ENCODE measurements at regions not wholly inside any gene's neighbourhood (a gene's known extent, or its start where the extent isn't known, plus 50 kb on each side); places are given as distances from the start of the nearest gene placed in this dataset.
A peak's percentile ranks its signal among the peaks of the same experiment; 100 is the strongest.
"Not testable (repeated sequence)": the region's sequence is repeated elsewhere in the genome, so short reads cannot be mapped to it uniquely, and the experiment has no call there.

DNA sequence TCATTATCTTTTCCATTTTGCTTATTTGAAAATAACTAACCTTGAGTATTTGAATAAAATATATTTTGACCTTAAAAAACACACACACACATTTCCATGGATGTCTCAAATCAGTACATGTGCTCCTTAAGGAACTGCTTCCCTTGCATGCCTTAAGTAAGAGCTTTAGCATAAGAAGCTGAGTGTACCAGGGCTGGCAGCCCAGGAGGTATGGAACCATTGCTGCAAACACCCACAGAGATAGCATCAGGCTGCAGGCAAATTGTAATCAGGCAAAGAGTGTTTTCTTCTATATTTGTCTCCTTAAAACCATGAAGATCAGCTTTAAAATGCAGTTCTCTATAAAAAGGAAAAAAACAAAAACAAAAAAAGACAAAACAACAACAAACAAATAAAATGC, 160.6 kb downstream of the PLK2 start:
- H3K36me3 ChIP-seq: no peaks in the 10 kb centered on the region
- intact Hi-C loops (cut with DNase I): no loop called here
- H3K4me1 ChIP-seq: peaks cover 0 to 10% (median 3%) of the 10 kb centered on the region in 9 donors
- no peak overlapping the region for H3K4me3 ChIP-seq
- no peak overlapping the region for H3K27ac ChIP-seq
- TF ChIP-seq, protein P1, sequence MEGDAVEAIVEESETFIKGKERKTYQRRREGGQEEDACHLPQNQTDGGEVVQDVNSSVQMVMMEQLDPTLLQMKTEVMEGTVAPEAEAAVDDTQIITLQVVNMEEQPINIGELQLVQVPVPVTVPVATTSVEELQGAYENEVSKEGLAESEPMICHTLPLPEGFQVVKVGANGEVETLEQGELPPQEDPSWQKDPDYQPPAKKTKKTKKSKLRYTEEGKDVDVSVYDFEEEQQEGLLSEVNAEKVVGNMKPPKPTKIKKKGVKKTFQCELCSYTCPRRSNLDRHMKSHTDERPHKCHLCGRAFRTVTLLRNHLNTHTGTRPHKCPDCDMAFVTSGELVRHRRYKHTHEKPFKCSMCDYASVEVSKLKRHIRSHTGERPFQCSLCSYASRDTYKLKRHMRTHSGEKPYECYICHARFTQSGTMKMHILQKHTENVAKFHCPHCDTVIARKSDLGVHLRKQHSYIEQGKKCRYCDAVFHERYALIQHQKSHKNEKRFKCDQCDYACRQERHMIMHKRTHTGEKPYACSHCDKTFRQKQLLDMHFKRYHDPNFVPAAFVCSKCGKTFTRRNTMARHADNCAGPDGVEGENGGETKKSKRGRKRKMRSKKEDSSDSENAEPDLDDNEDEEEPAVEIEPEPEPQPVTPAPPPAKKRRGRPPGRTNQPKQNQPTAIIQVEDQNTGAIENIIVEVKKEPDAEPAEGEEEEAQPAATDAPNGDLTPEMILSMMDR (IDR thresholded peaks at IDR 0.05): no peak
- DNase-seq (no peak), ATAC-seq (no peak)
- no peaks in the 10 kb centered on the region for H3K27me3 ChIP-seq
- H3K9me3 ChIP-seq: no peaks in the 10 kb centered on the region

DNA sequence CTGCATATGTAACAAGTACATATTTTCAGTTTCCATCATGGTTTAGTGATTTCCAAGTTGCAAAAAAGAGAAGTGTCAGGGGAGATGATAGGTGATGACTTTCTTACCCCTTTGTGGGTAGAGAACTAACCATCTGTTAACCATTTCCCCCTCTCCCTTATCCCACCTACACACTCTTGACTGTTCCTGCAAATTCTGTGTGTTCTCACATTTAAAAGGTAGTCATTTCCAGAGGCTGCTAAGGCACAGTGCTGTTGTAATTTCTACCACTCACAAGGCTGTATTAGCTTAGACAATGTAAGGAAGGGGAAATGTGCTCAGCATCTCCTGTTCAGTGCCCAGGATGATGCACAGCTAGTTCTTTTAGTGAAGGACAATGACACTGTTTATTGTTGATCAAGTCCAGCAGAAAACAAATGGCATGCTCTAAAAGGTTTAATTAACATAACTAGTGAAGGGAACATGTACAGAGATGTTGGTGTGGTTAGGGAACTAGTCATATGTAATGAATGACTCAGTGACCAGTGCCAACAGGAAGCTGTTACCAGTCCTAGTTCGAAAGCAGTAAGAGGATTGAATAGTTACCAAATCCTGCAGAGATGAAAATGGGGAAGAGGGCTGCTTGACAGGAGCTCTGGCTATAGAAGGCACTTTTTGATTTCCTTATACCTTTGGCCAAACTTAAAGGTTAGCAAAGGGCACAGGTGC, 165.1 kb downstream of the PLK2 start:
- no peak for DNase-seq
- intact Hi-C loops (cut with DNase I): no loop called here
- H3K27me3 ChIP-seq: no peaks in the 10 kb centered on the region
- peak overlapping the region in 5 of 10 donors; percentile 13 to 75 (median 41) for H3K27ac ChIP-seq
- peaks cover 0 to 9% (median 0%) of the 10 kb centered on the region in 11 donors for H3K9me3 ChIP-seq
- TF ChIP-seq, protein P1 (IDR thresholded peaks at IDR 0.05): no peak
- H3K4me3 ChIP-seq: no peak overlapping the region
- H3K36me3 ChIP-seq: no peaks in the 10 kb centered on the region
- 60 to 76% methylated on average over 1 of the region's 1 CpG for WGBS, 2 donors
- H3K4me1 ChIP-seq: peaks cover 0 to 11% (median 3%) of the 10 kb centered on the region in 9 donors
- ATAC-seq: peak in 5 of 8 donors; percentile 68 to 91 (median 78)

DNA sequence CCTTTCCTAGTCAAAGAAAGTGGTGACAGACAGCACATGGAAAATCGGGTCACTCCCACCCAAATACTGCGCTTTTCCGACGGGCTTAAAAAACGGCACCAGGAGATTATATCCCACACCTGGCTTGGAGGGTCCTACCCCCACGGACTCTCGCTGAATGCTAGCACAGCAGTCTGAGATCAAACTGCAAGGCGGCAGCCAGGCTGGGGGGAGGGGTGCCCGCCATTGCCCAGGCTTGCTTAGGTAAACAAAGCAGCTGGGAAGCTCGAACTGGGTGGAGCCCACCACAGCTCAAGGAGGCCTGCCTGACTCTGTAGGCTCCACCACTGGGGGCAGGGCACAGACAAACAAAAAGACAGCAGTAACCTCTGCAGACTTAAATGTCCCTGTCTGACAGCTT, 171.6 kb downstream of the PLK2 start:
- DNase-seq; H3K9me3 ChIP-seq; H3K27me3 ChIP-seq; H3K4me3 ChIP-seq; ATAC-seq; H3K4me1 ChIP-seq; H3K36me3 ChIP-seq; H3K27ac ChIP-seq; intact Hi-C loops (cut with DNase I): not testable (repeated sequence)
- WGBS, 2 donors: 81 to 89% methylated on average over 10 of the region's 10 CpGs

DNA sequence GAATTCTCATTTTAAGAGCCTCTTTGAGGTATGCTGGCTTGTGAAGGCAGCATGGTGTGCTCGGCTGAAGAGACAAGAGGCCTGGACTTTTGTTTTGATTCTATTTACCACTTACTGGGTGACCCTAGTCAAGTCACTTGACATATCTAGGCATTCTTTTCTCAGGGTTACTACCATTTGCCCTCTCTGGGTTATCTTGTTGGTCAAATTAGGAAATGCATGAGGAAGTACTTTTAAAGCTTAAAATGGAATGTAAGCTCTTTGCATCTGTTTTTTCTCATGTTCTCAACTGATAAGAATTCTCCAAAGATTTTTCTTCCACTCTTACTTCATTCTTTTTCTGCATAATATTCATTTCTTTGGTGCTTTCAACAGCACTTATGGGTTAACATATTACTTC, 173.1 kb downstream of the PLK2 start:
- Histone ChIP-seq H3K36me3 (no peaks in the 10 kb centered on the region), H3K27me3 (no peaks in the 10 kb centered on the region), H3K4me1 (no peaks in the 10 kb centered on the region), H3K27ac (no peak overlapping the region), H3K4me3 (no peak overlapping the region), H3K9me3 (peaks cover 0 to 5% (median 0%) of the 10 kb centered on the region in 11 donors)
- 74 to 93% methylated on average over 1 of the region's 1 CpG for WGBS, 2 donors
- TF ChIP-seq, protein P1 (IDR thresholded peaks at IDR 0.05): no peak
- no peak for DNase-seq
- intact Hi-C loops (cut with DNase I): no loop called here
- no peak for ATAC-seq

DNA sequence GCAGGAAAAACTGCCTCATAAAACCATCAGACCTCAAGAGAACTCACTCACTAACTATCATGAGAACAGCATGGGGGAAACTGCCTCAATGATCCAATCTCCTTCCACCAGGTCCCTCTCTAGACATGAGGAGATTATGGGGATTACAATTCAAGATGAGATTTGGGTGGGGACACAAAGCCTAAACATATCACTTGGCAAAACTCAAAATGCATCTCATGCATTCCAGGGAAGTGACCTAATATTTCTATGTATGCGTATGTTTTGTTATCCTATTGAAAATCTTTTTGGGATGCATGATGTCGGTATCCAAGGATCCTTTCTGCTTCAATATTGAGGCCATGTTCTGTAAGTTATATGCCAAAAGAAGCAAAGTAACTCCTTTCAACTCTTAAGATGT, 174.0 kb downstream of the PLK2 start:
- intact Hi-C loops (cut with DNase I): no loop called here
- no peaks in the 10 kb centered on the region for H3K27me3 ChIP-seq
- 88 to 94% methylated on average over 2 of the region's 2 CpGs for WGBS, 2 donors
- no peaks in the 10 kb centered on the region for H3K36me3 ChIP-seq
- TF ChIP-seq, protein P1 (IDR thresholded peaks at IDR 0.05): no peak
- H3K4me1 ChIP-seq: no peaks in the 10 kb centered on the region
- no peak overlapping the region for H3K27ac ChIP-seq
- no peak for DNase-seq
- no peak overlapping the region for H3K4me3 ChIP-seq
- peaks cover 0 to 3% (median 0%) of the 10 kb centered on the region in 11 donors for H3K9me3 ChIP-seq
- ATAC-seq: no peak
